HG02840 (cell line): ENCODE measurements at regions not wholly inside any gene's neighbourhood (a gene's known extent, or its start where the extent isn't known, plus 50 kb on each side); places are given as distances from the start of the nearest gene placed in this dataset.

Experiments used
- ATAC-seq: cut with Tn5 transposase; IDR thresholded peaks from one replicate; pipeline ENCODE4 v1.9.1; 2021; ENCODE audit warnings: mild to moderate bottlenecking, moderate library complexity, moderate number of reproducible peaks; ENCODE audit not compliant: unreplicated experiment, low FRiP score

DNA sequence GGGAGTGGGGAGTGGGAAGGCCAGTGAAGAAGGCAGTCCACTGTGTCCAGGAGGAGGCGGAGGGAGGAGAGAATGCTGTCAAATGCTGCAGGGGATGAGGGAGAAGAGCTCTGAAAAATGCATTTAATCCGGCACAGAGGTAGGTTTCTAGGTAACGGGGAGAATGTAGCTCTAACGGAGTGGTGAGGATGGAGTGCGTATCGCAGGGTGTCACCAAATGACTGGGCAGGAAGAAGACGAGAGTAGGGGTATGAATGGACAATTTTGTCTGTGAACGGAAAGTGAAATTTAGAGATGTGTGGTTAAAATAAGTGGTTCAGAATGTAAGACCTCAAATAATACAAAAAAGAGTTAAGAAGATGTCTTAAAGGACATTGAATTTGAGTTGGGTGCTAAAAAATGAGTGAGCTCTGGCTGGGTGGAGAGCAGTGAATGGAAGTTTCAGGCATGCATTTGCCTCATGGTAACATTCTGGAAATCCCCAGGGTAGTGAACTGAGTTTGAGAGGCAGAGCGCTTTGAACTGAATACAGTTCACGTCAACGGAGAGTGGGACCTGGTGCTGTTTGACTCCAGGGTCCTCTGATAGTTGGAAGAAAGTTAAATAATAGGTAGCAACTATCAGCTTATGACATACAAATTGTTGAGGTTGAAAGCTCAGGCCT lies 81.3 kb upstream of the CADM1 start:
- ATAC-seq: no peak

DNA sequence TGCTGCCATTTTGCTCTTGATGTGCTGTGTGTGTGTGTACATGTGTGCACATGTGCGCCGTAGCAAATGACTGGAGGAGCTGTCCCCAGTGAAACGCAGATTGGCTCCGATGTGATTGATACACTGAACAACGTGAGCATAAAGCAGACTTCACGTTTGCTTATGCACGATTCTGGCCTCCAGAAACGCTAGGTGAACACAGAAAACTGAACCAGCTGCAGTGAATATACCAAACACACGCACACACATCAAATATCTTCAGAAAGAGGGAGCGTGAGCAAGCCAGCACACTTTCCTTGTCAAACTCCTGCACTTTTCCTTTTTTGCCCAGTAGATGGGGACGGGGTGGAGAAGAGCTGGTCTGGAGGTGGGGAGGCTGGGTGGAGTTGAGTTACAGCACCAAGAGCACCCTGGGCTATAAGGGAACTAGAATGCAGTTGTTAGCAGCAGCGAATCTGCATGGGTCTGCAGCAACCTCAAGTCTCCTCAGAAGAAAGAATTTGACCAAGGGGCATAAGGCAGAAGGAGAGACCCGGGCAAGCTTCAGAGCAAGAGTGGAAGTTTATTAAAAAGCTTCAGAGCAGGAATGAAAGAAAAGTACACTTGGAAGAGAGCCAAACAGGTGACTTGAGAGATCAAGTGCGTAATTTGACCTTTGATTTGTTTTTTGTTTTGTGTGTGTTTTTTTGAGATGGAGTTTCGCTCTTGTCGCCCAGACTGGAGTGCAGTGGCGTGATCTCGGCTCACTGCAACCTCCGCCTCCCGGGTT lies 77.8 kb upstream of the CADM1 start:
- ATAC-seq: no peak

DNA sequence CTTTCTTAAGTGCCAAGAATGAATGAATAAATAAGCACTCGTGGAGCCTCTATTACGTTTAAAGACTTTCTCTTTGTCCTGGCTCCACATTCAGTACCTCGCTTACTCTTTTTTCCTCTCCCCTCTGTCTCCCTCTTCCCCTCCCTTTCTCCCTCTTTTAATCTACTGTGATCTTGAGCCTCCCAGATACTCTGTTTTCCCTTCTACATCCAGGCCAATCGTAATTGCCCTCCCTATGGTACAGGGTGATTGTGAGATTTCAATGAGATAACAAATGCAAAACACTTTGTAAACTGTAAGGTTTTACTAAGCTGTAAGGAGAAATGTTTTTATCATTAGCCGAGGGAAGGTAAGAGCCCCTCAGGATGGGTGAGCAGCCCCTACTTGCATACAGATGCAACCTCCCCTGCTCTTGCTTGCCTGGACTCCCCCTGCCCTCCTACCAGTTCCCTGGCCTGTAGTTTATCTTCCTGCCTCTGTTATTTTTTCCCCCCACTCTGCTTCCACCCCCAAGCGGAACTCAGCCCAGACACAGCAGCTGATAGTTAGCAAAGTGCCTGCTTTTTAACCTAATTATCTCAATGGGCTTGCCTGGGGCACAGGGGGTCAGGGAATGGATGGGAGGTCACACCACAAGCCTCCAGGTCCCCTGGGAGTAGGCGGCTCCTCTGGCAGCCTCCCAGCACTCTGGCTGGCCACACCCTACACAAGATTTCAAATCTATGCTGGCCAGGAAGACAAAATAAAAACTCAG lies 76.9 kb upstream of the CADM1 start:
- ATAC-seq: no peak

DNA sequence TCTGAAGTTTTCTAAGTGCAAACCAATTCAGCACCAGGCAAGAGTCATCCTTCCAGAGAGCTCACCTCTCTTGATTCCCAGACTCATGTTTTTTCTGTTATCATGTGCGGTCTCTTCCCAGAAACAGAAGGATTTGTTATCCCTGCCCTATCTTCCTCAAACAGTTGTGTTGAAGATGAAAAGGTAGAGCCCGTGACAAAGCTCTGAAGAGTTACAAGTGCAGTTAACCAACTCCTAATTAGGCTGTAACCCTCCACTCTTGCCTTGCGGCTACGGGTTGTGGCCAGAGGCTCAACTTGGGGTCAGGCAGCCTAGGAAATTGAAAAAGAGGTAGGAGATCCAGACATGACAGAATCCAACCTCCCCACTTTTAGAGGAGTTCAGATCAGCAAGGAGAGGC lies 76.2 kb upstream of the CADM1 start:
- no peak for ATAC-seq

DNA sequence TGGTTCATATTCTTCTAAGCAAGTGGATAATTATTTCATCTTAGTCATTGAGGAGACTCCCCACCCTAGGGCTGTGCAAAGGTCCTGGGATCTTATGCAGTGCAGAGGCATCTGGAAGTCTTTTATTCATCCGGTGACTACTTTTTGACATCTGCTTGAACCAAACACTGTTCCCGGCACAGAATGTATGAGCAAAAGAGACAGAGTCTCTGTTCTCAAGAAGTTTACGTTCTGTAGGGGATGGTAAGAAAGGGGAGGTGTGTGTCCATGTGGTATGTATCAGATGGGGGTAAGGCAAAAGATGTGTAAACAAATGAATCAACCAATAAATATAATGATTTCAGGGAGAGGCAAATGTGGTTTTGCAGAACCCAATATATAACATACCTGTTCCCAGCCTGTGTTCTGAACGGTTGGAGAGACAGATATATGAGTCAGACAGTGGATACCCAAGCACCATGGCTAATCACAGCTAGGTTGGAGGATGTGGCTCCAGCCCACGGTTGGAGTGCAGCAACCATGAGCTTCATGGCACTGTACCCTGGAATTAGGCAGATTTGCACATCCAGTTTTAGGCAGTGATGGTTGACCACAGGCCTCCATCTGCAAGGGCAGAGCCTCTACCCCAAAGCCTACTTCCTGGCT lies 75.1 kb upstream of the CADM1 start:
- no peak for ATAC-seq

DNA sequence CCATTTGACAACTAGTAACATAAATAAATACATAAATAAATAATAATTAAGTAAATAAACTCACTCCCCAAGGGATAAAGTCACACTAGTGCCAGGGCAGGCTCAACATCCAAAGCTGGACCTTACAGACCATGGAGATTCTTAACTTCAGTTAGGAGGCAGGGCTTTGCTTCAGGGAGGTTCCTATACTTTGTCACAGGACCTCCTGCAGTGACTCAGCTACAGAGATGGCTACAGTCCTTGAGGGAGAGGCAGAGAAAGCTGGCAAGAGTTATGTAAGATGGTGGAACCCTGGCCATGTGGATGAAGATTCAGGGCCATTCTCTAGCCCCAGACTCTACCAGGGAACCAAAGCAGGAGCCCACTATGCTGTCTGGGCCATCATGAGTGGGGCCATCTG lies 74.1 kb upstream of the CADM1 start:
- ATAC-seq: no peak

DNA sequence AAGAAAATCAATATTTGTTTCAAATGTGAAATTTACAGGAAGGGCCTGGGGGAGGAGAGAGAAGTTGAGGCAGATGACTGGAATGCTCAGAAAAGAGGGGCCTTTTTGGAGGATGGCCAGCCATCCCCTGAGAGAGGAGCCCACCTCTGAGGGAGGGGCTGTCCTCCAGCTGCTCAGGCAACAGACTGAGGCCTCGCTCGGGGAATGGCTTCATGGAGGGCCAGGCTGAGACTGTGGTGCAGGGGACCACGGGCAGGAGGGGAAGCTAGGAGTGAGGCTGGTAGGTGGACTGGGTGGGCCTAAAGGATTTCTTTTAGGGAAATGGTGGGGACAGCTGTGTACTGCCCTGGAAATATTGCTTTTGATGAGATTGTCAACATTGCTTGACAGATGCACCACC lies 73.5 kb upstream of the CADM1 start:
- ATAC-seq: no peak

DNA sequence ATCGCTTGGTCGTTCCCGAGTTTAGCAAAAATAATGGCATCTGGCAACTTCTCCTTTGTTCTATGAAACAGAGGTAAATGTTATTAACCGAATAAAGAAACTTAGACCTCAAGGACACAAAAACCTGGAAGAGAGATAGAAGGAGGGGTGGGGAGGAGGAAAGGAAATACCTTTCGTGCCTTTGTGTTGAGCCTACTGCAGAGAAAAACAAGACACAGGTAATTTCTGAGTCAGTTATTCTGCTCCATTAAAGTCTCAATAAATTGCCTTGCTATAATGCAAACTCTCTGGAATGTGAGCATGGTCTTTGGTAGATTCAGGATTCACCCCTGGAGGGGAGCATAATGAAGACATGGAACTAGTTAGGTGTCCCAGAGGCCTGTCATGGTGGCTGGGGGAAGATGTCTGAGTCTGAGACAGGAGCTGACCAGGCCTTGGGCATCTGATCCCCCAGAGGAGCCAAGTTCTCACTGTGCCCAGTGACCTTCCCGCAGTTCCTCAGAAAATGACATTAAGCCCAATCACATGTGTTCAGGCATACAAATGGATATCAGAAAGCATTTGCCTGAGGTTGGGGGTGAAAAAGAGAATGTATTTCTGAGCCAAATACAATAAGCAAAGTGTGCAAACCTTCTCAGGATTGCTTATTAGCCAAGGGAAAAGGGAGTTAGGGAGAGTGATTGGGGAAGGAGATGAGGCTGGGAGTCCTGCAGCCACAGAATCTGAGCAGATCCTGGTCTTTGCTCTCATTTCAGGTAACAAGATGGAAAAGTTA lies 72.6 kb upstream of the CADM1 start:
- no peak for ATAC-seq

- ATAC-seq: no peak
Observed at GRCh38 chr11:115572551-115572950, 68.3 kb upstream of the CADM1 start.

DNA sequence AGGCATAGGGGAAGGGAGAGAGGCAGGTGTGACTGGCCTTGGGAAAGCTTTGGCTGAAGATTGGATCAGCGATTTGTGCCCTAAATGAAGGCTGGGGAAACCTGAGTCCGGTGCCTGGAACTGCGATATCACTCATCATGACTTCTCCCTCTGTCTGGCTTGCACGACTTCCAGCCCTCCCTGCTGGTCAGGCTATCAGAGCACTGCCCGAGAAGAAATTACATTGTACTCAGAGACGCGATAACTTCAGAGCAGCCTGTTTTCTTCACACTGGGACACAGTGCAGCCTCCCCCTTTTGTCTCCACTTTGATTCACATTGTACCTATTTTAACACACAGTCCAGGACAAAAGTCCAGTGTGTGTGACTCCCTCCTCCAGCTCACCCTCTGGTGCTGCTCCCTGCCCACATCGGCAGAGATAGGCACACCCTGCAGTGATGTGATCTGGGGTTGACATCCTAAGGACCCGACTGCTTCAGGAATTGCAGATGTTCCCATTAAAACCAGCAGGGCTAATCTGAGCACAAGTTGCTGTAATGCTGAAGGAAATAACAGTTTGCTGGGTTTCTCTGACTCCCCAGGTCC lies 62.1 kb upstream of the CADM1 start:
- no peak for ATAC-seq

DNA sequence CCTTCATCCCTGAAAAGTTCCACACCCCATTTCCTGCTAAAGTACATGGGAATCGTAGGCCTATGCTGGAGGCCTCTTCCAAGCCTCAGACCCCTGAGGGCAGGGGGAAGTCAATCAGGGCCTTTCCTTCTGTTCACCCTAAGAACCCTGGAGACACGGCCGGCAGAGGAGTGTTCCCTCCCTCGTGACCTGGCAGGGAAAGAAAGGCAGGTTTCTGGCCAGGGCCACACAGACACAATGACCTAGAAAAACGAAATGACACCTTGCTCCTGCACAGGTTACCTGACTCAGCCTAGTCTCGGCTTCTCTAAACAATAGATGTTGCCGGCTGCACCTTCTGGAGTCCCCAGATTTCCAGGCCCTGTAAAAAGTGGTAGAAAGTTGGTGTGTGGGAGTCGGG lies 60.6 kb upstream of the CADM1 start:
- no peak for ATAC-seq

DNA sequence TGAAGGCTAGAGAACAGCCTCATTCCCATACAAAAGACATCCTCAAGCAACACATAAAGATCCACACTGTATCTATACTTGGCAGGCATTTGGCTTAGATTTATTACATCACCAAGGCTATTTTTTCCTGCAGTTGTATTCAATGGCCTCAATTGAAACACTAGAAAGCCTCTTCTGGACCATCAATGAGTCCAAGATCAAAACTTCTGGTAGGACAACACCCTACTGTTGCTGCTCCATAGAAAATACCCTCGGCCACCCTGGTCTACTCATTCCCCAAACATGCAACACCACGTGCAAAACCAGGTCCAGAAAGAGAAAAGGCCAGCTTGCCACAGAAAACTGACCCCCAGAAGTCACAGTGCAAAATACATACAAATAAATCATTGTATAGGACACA lies 56.9 kb upstream of the CADM1 start:
- no peak for ATAC-seq

DNA sequence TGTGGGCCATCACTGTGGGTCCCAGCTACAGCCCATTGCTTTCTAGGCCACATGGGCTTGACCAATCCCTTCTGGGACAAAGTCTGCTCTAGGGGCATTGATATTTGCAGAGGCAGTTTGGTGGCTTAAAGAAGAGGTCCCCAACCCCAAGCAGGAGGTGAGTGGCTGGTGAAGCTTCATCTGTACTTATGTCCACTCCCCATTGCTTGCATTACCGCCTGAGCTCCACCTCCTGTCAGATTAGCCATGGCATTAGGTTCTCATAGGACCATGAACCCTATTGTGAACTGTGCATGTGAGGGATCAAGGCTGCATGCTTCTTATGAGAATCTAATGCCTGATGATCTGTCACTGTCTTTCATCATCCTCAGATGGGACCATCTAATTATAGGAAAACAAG lies 54.4 kb upstream of the CADM1 start:
- ATAC-seq: no peak

GRCh38 chr11:115557681-115558080 lies 53.5 kb upstream of the CADM1 start:
- no peak for ATAC-seq

DNA sequence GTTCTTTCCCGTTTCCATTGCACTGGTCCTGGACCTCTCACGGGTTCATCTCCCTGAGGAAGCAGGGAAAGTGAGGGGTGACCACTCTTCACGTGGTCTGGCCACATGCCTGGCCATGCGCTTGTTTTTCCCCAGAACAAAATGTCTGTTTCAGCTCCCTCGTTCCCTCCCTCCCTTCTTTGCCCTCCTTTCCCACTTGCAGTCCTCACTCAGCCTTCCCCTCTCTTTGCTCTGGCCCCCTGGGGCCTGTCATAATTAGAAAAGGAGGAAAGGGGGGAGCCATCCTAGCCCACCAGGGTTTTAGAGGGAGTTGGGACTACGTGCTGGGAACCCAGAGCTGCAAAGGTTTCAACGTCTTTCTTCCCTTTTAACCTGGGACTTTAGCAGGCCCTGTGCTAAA lies 52.8 kb upstream of the CADM1 start:
- no peak for ATAC-seq

GRCh38 chr11:115555336-115556090 lies 51.3 kb upstream of the CADM1 start:
- no peak for ATAC-seq
